Mucosa of rectum (tissue), 2 donors: ENCODE measurements at regions not wholly inside any gene's neighbourhood (a gene's known extent, or its start where the extent isn't known, plus 50 kb on each side); places are given as distances from the start of the nearest gene placed in this dataset.
"Not testable (repeated sequence)": the region's sequence is repeated elsewhere in the genome, so short reads cannot be mapped to it uniquely, and the experiment has no call there.

Experiments
- H3K27ac ChIP-seq, 2 donors: one replicate each; pipeline ENCODE4 v1.7.0; 2013; ENCODE audit warnings: inconsistent platforms in 2 of 2, low read depth in 2 of 2, low read length in 2 of 2
- H3K27me3 ChIP-seq, 2 donors: one replicate each; pipeline ENCODE4 v1.7.0; 2013; ENCODE audit warnings: low read length in 2 of 2; ENCODE audit not compliant: control insufficient read depth in 2 of 2, insufficient read depth in 2 of 2
- H3K36me3 ChIP-seq, 2 donors: one replicate each; pipeline ENCODE4 v1.7.0; 2013; ENCODE audit warnings: low read length in 2 of 2; ENCODE audit not compliant: control insufficient read depth in 2 of 2, insufficient read depth in 2 of 2
- H3K4me1 ChIP-seq, 2 donors: one replicate each; pipeline ENCODE4 v1.7.0; 2013; ENCODE audit warnings: low read length in 2 of 2, mild to moderate bottlenecking in 1 of 2; ENCODE audit not compliant: control insufficient read depth in 2 of 2, insufficient read depth in 2 of 2
- H3K4me3 ChIP-seq, 2 donors: one replicate each; pipeline ENCODE4 v1.7.0; 2013; ENCODE audit warnings: low read length in 2 of 2
- H3K9ac ChIP-seq, 2 donors: one replicate each; pipeline ENCODE4 v1.7.0; 2013; ENCODE audit warnings: low read length in 2 of 2, low read depth in 1 of 2, mild to moderate bottlenecking in 1 of 2
- H3K9me3 ChIP-seq, 2 donors: one replicate each; pipeline ENCODE4 v1.7.0; 2013; ENCODE audit warnings: low read length in 2 of 2; ENCODE audit not compliant: control insufficient read depth in 2 of 2
- donor health status: healthy.
- donor health status: Normal muscosa, but diverticular disease.

GRCh38 chr6:85000001-85000400 is 235.6 kb upstream of the TBX18 start:
- Histone ChIP-seq H3K9me3 (no peaks in the 10 kb centered on the region), H3K9ac (no peak overlapping the region), H3K27me3 (no peaks in the 10 kb centered on the region), H3K4me3 (no peak overlapping the region), H3K27ac (no peak overlapping the region), H3K4me1 (no peaks in the 10 kb centered on the region), H3K36me3 (no peaks in the 10 kb centered on the region)

GRCh38 chr6:84998223-84998622 is 233.8 kb upstream of the TBX18 start:
- no peaks in the 10 kb centered on the region for H3K9me3 ChIP-seq
- no peak overlapping the region for H3K4me3 ChIP-seq
- H3K9ac ChIP-seq = no peak overlapping the region
- no peaks in the 10 kb centered on the region for H3K4me1 ChIP-seq
- H3K27me3 ChIP-seq = no peaks in the 10 kb centered on the region
- no peaks in the 10 kb centered on the region for H3K36me3 ChIP-seq
- H3K27ac ChIP-seq = no peak overlapping the region

- H3K36me3 ChIP-seq, H3K9ac ChIP-seq, H3K4me3 ChIP-seq, H3K27ac ChIP-seq, H3K27me3 ChIP-seq, H3K4me1 ChIP-seq, H3K9me3 ChIP-seq: not testable (repeated sequence)
These were observed 224.4 kb upstream of the TBX18 start for GRCh38 chr6:84988766-84989165.

DNA sequence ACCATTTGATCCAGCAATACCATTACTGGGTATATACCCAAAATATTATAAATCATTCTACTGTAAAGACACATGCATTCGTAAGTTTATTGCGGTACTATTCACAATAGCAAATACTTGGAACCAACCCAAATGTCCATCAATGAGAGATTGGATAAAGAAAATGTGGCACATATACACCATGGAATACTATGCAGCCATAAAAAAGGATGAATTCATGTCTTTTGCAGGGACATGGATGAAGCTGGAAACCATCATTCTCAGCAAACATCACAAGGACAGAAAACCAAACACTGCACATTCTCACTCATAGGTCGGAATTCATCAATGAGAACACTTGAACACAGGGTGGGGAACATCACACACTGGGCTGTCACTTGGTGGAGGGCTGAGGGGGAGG is 221.1 kb upstream of the TBX18 start:
- H3K9me3 ChIP-seq, H3K27me3 ChIP-seq, H3K9ac ChIP-seq, H3K4me1 ChIP-seq, H3K36me3 ChIP-seq, H3K4me3 ChIP-seq, H3K27ac ChIP-seq: not testable (repeated sequence)

GRCh38 chr6:84979541-84979940 is 215.1 kb upstream of the TBX18 start:
- Histone ChIP-seq H3K36me3 (no peaks in the 10 kb centered on the region), H3K27me3 (no peaks in the 10 kb centered on the region), H3K27ac (no peak overlapping the region), H3K4me1 (no peaks in the 10 kb centered on the region), H3K4me3 (no peak overlapping the region), H3K9ac (no peak overlapping the region), H3K9me3 (no peaks in the 10 kb centered on the region)

GRCh38 chr6:84977363-84977705 is 212.9 kb upstream of the TBX18 start:
- H3K4me3 ChIP-seq = no peak overlapping the region
- H3K27me3 ChIP-seq = no peaks in the 10 kb centered on the region
- no peaks in the 10 kb centered on the region for H3K36me3 ChIP-seq
- no peaks in the 10 kb centered on the region for H3K4me1 ChIP-seq
- H3K27ac ChIP-seq = no peak overlapping the region
- H3K9ac ChIP-seq = no peak overlapping the region
- H3K9me3 ChIP-seq = no peaks in the 10 kb centered on the region

DNA sequence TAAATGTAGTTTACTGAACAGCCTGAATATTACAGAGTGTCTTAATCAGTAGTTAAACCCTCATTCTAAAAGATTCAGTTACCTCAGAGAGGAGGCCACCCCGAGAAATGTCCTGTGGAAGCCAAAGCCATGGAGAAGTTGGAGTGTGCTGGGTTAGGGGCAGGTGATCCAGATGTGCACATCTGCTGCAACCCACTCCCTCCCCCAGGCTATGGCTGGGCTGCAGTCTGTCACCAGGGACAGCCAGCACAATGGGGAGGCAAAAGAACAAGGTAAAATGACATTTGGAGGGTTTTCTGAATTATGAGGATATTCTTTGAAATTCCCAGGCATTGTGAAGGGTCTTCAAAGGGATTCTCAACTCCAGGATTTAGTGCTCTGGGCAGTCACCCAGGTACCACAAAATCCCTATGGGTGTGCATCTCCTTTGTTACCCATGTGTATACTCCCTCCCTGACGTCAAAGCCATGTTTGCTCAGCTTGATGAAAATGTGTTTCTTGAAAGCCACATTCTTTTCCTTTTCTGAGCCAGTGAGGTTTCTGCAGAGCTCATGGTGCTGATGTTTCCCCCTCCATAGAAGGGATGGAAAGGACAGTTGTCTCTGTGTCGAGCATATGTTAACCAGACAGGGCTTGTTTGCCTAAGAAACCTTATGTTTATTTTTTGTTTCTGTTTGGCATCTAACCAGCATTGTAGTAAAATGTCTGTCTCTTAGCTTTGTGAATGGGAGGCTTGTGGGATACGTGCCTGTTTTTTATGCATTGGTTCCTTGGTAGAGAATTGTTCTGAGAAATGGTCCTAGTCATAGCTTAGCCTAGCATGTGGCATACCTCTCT is 212.3 kb upstream of the TBX18 start:
- Histone ChIP-seq H3K4me3 (no peak overlapping the region), H3K9ac (no peak overlapping the region), H3K4me1 (no peaks in the 10 kb centered on the region), H3K27me3 (no peaks in the 10 kb centered on the region), H3K9me3 (no peaks in the 10 kb centered on the region), H3K27ac (no peak overlapping the region), H3K36me3 (no peaks in the 10 kb centered on the region)

GRCh38 chr6:84975316-84975715 is 210.9 kb upstream of the TBX18 start:
- H3K4me1 ChIP-seq = no peaks in the 10 kb centered on the region
- no peak overlapping the region for H3K4me3 ChIP-seq
- no peaks in the 10 kb centered on the region for H3K9me3 ChIP-seq
- H3K36me3 ChIP-seq = no peaks in the 10 kb centered on the region
- no peak overlapping the region for H3K27ac ChIP-seq
- no peaks in the 10 kb centered on the region for H3K27me3 ChIP-seq
- no peak overlapping the region for H3K9ac ChIP-seq

DNA sequence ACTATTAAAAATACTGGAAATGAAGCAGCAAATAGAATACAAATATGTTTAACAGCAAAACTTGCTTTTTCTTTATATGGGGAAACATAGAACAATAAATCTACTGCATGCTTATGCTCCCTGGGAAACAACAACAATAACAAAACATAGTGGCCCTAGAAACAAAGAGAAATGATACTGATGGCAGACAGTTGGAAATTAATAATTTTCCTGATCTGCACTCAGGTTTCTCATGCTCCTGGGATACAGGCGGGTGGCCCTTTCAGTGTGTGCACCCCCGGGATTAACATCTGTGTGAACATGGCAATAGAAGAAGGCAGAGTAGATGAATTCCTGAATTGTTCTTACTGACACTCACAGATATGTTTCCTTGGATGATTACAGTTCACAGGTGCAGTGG is 209.2 kb upstream of the TBX18 start:
- H3K4me3 ChIP-seq = no peak overlapping the region
- no peaks in the 10 kb centered on the region for H3K36me3 ChIP-seq
- peaks cover 0 to 3% of the 10 kb centered on the region in 2 donors for H3K9me3 ChIP-seq
- H3K27ac ChIP-seq = no peak overlapping the region
- no peaks in the 10 kb centered on the region for H3K4me1 ChIP-seq
- no peaks in the 10 kb centered on the region for H3K27me3 ChIP-seq
- no peak overlapping the region for H3K9ac ChIP-seq

DNA sequence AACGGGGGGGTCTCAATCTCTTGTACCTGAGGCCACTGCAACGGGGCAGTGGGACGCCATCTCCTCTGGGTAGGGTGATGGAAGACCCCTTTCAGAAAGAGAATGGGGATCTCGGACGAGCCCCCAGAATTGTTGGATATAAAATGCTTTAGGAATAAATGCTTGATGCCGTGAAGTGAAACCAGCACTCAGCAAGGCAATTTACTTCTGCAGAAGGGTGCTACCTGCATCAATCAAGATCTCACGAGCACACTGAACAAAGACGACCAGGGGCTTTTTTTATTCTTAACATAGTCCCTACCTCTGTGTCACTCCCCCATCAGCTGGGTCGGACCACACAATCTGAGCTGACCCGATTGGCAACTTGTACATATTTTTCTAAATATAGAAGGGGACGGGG is 203.6 kb upstream of the TBX18 start:
- Histone ChIP-seq H3K9ac (no peak overlapping the region), H3K4me1 (no peaks in the 10 kb centered on the region), H3K36me3 (no peaks in the 10 kb centered on the region), H3K27me3 (no peaks in the 10 kb centered on the region), H3K4me3 (no peak overlapping the region), H3K27ac (no peak overlapping the region), H3K9me3 (peaks cover 3 to 9% of the 10 kb centered on the region in 2 donors)

DNA sequence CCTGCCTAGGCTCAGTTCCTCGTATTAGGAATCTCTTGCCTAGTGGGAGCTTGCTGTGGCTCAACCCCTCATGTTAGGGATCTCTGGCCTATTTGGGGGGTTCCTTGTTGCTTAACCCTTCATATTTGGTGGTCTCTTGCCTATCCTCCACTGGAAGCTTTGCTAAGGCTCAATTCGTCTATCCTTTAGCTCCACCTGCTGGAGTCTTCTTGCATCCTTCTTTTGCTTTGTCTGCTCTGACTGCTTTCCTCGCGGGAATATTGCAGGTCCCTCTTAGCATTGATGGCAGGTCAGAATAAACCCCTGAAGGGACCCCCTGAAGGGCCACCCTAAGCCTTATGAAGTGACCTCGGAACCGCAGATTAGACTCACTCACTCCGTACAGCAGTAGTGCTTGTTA is 203.0 kb upstream of the TBX18 start:
- Histone ChIP-seq H3K27ac (no peak overlapping the region), H3K4me3 (no peak overlapping the region), H3K27me3 (no peaks in the 10 kb centered on the region), H3K9me3 (peaks cover 3 to 9% of the 10 kb centered on the region in 2 donors), H3K4me1 (no peaks in the 10 kb centered on the region), H3K9ac (no peak overlapping the region), H3K36me3 (no peaks in the 10 kb centered on the region)
